ENCODE measurements at regions not wholly inside any gene's neighbourhood (a gene's known extent, or its start where the extent isn't known, plus 50 kb on each side); places are given as distances from the start of the nearest gene placed in this dataset.

GRCh38 chr2:111710613-111711012 is 173.4 kb downstream of the ANAPC1 start:
- TF ChIP-seq CTCF (IDR thresholded peaks at IDR 0.05) (no peak), POLR2A (IDR thresholded peaks at IDR 0.05) (no peak)

All from thyroid gland (tissue), 4 donors.